Astrocyte (in vitro differentiated cells and primary cell): ENCODE measurements at regions not wholly inside any gene's neighbourhood (a gene's known extent, or its start where the extent isn't known, plus 50 kb on each side); places are given as distances from the start of the nearest gene placed in this dataset.

Source experiments
- EZH2 ChIP-seq: IDR thresholded peaks from 2 replicates; pipeline ENCODE4 v1.6.1; 2012; ENCODE audit warnings: mild to moderate bottlenecking, low read length, inconsistent platforms; ENCODE audit not compliant: insufficient read depth
- TF ChIP-seq, protein P1 (sequence below): IDR thresholded peaks from 2 replicates; pipeline ENCODE4 v1.5.1; 2011; ENCODE audit warnings: low read depth, mild to moderate bottlenecking, inconsistent platforms, low read length, moderate library complexity; ENCODE audit not compliant: insufficient read depth

DNA sequence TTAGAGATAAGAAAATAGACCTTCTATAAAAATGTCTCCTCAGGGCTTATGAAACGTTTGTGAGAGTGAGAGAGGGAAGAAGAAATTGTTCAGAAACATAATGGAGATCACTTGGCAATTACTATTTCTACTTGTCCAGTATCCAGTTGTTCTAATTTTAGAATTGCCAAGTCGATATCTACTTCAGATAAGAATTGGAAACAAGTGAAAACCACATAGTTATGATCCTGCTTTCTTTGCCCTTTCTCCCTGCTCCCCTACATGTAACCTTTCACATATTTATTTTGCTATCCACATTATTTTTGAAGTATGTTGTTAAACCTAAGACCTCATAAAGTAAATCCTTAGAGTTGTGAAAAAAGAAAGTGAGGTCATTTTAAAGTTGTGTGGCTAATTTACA is 1154.7 kb upstream of the ADGRL2 start:
- TF ChIP-seq, protein P1, sequence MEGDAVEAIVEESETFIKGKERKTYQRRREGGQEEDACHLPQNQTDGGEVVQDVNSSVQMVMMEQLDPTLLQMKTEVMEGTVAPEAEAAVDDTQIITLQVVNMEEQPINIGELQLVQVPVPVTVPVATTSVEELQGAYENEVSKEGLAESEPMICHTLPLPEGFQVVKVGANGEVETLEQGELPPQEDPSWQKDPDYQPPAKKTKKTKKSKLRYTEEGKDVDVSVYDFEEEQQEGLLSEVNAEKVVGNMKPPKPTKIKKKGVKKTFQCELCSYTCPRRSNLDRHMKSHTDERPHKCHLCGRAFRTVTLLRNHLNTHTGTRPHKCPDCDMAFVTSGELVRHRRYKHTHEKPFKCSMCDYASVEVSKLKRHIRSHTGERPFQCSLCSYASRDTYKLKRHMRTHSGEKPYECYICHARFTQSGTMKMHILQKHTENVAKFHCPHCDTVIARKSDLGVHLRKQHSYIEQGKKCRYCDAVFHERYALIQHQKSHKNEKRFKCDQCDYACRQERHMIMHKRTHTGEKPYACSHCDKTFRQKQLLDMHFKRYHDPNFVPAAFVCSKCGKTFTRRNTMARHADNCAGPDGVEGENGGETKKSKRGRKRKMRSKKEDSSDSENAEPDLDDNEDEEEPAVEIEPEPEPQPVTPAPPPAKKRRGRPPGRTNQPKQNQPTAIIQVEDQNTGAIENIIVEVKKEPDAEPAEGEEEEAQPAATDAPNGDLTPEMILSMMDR, result no peak
- no peak for TF ChIP-seq EZH2
